HG03575 (cell line): ENCODE measurements at regions not wholly inside any gene's neighbourhood (a gene's known extent, or its start where the extent isn't known, plus 50 kb on each side); places are given as distances from the start of the nearest gene placed in this dataset.

Experiments used
- ATAC-seq: cut with Tn5 transposase; IDR thresholded peaks from one replicate; pipeline ENCODE4 v1.9.1; 2021; ENCODE audit not compliant: unreplicated experiment, insufficient number of reproducible peaks, low FRiP score; ENCODE audit errors: extremely low read depth

- no peak for ATAC-seq
Measured at GRCh38 chr6:56866917-56867522, 87.9 kb upstream of the BEND6 start.

GRCh38 chr6:56865081-56865875 lies 89.6 kb upstream of the BEND6 start:
- ATAC-seq, result no peak

GRCh38 chr6:56864171-56864616 lies 90.7 kb upstream of the BEND6 start:
- no peak for ATAC-seq

- ATAC-seq, result no peak
Measured at GRCh38 chr6:56863366-56863765, 91.5 kb upstream of the BEND6 start.

GRCh38 chr6:56862415-56863175 lies 92.3 kb upstream of the BEND6 start:
- no peak for ATAC-seq

GRCh38 chr6:56860475-56860874 lies 94.4 kb upstream of the BEND6 start:
- no peak for ATAC-seq

GRCh38 chr6:56856036-56856580 lies 98.8 kb upstream of the BEND6 start:
- ATAC-seq, result no peak

GRCh38 chr6:56854086-56854485 lies 100.8 kb upstream of the BEND6 start:
- ATAC-seq, result no peak

GRCh38 chr6:56853541-56853940 lies 101.4 kb upstream of the BEND6 start:
- ATAC-seq, result no peak

- no peak for ATAC-seq
Measured at GRCh38 chr6:56852260-56853010, 102.5 kb upstream of the BEND6 start.

- peak; percentile 86 for ATAC-seq
Measured at GRCh38 chr6:56851541-56852259, 103.2 kb upstream of the BEND6 start.

GRCh38 chr6:56851074-56851473 lies 103.8 kb upstream of the BEND6 start:
- no peak for ATAC-seq

- no peak for ATAC-seq
Measured at GRCh38 chr6:56850626-56851025, 104.3 kb upstream of the BEND6 start.

GRCh38 chr6:56849896-56850295 lies 105.0 kb upstream of the BEND6 start:
- ATAC-seq, result no peak

GRCh38 chr6:56848105-56848504 lies 106.8 kb upstream of the BEND6 start:
- no peak for ATAC-seq

GRCh38 chr6:56845032-56845431 lies 109.9 kb upstream of the BEND6 start:
- ATAC-seq, result no peak

- ATAC-seq, result peak; percentile 36
Measured at GRCh38 chr6:56843476-56844349, 111.2 kb upstream of the BEND6 start.
